Trophoblast cell (in vitro differentiated cells and primary cell): ENCODE measurements at regions not wholly inside any gene's neighbourhood (a gene's known extent, or its start where the extent isn't known, plus 50 kb on each side); places are given as distances from the start of the nearest gene placed in this dataset.

Experiments
- DNase-seq, 2 donors: peaks; one replicate each; pipeline ENCODE4 v3.0.0-alpha.2; 2016
- H2AFZ ChIP-seq: 2 replicates; pipeline ENCODE4 v1.6.1; 2013; ENCODE audit warnings: low read length, moderate library complexity, mild to moderate bottlenecking; ENCODE audit not compliant: insufficient read depth, poor library complexity
- H2AK5ac ChIP-seq: 2 replicates; pipeline ENCODE4 v1.6.1; 2013; ENCODE audit warnings: mild to moderate bottlenecking, low read length
- H2BK120ac ChIP-seq: 2 replicates; pipeline ENCODE4 v1.6.1; 2013; ENCODE audit warnings: low read length, mild to moderate bottlenecking, moderate library complexity; ENCODE audit not compliant: insufficient read depth, poor library complexity
- H2BK12ac ChIP-seq: 2 replicates; pipeline ENCODE4 v1.6.1; 2013; ENCODE audit warnings: mild to moderate bottlenecking, low read length, moderate library complexity
- H2BK5ac ChIP-seq: 2 replicates; pipeline ENCODE4 v1.6.1; 2013; ENCODE audit warnings: low read length, low read depth, moderate library complexity, mild to moderate bottlenecking; ENCODE audit not compliant: poor library complexity
- H3K14ac ChIP-seq: 2 replicates; pipeline ENCODE4 v1.6.1; 2013; ENCODE audit warnings: mild to moderate bottlenecking, low read length
- H3K18ac ChIP-seq: 2 replicates; pipeline ENCODE4 v1.6.1; 2013; ENCODE audit warnings: mild to moderate bottlenecking, low read length
- H3K23ac ChIP-seq: 2 replicates; pipeline ENCODE4 v1.6.1; 2013; ENCODE audit warnings: low read length
- H3K27ac ChIP-seq: 2 replicates; pipeline ENCODE4 v1.5.1; 2013; ENCODE audit warnings: low read depth, mild to moderate bottlenecking, inconsistent platforms, low read length, moderate library complexity
- H3K27me3 ChIP-seq: 2 replicates; pipeline ENCODE4 v1.6.1; 2013; ENCODE audit warnings: inconsistent platforms, mild to moderate bottlenecking, low read length, moderate library complexity; ENCODE audit not compliant: insufficient read depth
- H3K36me3 ChIP-seq, 2 experiments: 1 replicate in 1 of 2; 2 replicates in 1 of 2; pipeline ENCODE4 v1.6.1; 2013; ENCODE audit warnings: low read length in 2 of 2, mild to moderate bottlenecking in 2 of 2, moderate library complexity in 1 of 2; ENCODE audit not compliant: insufficient read depth in 2 of 2, control insufficient read depth in 1 of 2
- H3K4ac ChIP-seq: 2 replicates; pipeline ENCODE4 v1.6.1; 2013; ENCODE audit warnings: low read depth, mild to moderate bottlenecking, low read length, moderate library complexity
- H3K4me1 ChIP-seq, 2 experiments: 1 replicate in 1 of 2; 2 replicates in 1 of 2; pipeline ENCODE4 v1.6.1; 2013; ENCODE audit warnings: low read length in 2 of 2, mild to moderate bottlenecking in 2 of 2, moderate library complexity in 1 of 2; ENCODE audit not compliant: insufficient read depth in 2 of 2, control insufficient read depth in 1 of 2
- H3K4me2 ChIP-seq: 2 replicates; pipeline ENCODE4 v1.6.1; 2013; ENCODE audit warnings: inconsistent platforms, mild to moderate bottlenecking, low read length, moderate library complexity
- H3K4me3 ChIP-seq: 2 replicates; pipeline ENCODE4 v1.5.1; 2013; ENCODE audit warnings: mild to moderate bottlenecking, low read depth, low read length, inconsistent platforms
- H3K79me1 ChIP-seq: one replicate; pipeline ENCODE4 v1.6.1; 2013; ENCODE audit warnings: low read length
- H3K79me2 ChIP-seq: 2 replicates; pipeline ENCODE4 v1.6.1; 2013; ENCODE audit warnings: low read length, mild to moderate bottlenecking; ENCODE audit not compliant: control insufficient read depth, insufficient read depth, poor library complexity
- H3K9ac ChIP-seq: 2 replicates; pipeline ENCODE4 v1.6.1; 2013; ENCODE audit warnings: mild to moderate bottlenecking, low read length
- H3K9me3 ChIP-seq: 2 replicates; pipeline ENCODE4 v1.6.1; 2013; ENCODE audit warnings: low read depth, mild to moderate bottlenecking, control low read depth, inconsistent platforms, low read length; ENCODE audit not compliant: insufficient read depth
- H4K12ac ChIP-seq: 2 replicates; pipeline ENCODE4 v1.6.1; 2013; ENCODE audit warnings: low read depth, mild to moderate bottlenecking, low read length, moderate library complexity
- H4K8ac ChIP-seq: 2 replicates; pipeline ENCODE4 v1.6.1; 2013; ENCODE audit warnings: low read depth, mild to moderate bottlenecking, low read length, moderate library complexity
- H4K91ac ChIP-seq: one replicate; pipeline ENCODE4 v1.6.1; 2013; ENCODE audit warnings: low read depth, mild to moderate bottlenecking, low read length, moderate library complexity
- WGBS: extraction: QIAGEN DNeasy Blood & Tissue Kit; methylation state at CpG from one replicate; pipeline ENCODE4 v1.1.7; 2013; ENCODE audit warnings: missing lambda C conversion rate; ENCODE audit not compliant: insufficient read length, insufficient coverage; ENCODE audit errors: extremely low coverage; 5-methylcytosine and 5-hydroxymethylcytosine counted together

DNA sequence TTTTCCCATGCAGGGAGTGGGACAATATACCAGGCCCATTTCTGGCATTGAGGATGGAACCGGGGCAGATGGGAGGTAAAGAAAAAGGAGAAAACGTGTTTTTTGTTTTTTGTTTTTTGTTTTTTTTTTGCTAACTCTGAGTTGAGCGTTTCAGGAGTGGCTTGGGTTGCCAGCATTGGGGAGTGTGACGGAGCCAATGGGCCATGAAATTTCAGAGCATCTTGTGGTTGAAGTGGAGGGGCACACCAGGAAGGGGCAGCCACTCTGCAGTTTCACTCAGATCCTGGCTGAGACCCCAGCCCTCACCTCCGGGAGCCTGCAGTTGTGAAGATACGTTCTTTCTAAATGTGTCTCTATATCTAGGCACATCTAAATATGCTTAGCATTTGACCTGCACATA is 240.5 kb downstream of the TLE3 start:
- H2BK5ac ChIP-seq: no peak overlapping the region
- peaks cover 14% of the 10 kb centered on the region for H3K79me1 ChIP-seq
- no peak overlapping the region for H2BK12ac ChIP-seq
- H4K12ac ChIP-seq: no peak overlapping the region
- H3K18ac ChIP-seq: no peak overlapping the region
- no peak overlapping the region for H3K23ac ChIP-seq
- no peaks in the 10 kb centered on the region for H3K36me3 ChIP-seq
- no peak overlapping the region for H3K4ac ChIP-seq
- H2AK5ac ChIP-seq: no peak overlapping the region
- no peaks in the 10 kb centered on the region for H3K27me3 ChIP-seq
- H4K8ac ChIP-seq: no peak overlapping the region
- H4K91ac ChIP-seq: no peak overlapping the region
- H2AFZ ChIP-seq: no peak overlapping the region
- no peak overlapping the region for H3K14ac ChIP-seq
- no peak overlapping the region for H3K27ac ChIP-seq
- no peak overlapping the region for H3K4me3 ChIP-seq
- no peak overlapping the region for H2BK120ac ChIP-seq
- peaks cover 31 to 36% of the 10 kb centered on the region in 2 experiments for H3K4me1 ChIP-seq
- peaks cover 2% of the 10 kb centered on the region for H3K79me2 ChIP-seq
- WGBS: 100% methylated on average over 3 of the region's 6 CpGs
- no peak for DNase-seq
- no peak overlapping the region for H3K9ac ChIP-seq
- H3K4me2 ChIP-seq: no peak overlapping the region
- no peaks in the 10 kb centered on the region for H3K9me3 ChIP-seq

DNA sequence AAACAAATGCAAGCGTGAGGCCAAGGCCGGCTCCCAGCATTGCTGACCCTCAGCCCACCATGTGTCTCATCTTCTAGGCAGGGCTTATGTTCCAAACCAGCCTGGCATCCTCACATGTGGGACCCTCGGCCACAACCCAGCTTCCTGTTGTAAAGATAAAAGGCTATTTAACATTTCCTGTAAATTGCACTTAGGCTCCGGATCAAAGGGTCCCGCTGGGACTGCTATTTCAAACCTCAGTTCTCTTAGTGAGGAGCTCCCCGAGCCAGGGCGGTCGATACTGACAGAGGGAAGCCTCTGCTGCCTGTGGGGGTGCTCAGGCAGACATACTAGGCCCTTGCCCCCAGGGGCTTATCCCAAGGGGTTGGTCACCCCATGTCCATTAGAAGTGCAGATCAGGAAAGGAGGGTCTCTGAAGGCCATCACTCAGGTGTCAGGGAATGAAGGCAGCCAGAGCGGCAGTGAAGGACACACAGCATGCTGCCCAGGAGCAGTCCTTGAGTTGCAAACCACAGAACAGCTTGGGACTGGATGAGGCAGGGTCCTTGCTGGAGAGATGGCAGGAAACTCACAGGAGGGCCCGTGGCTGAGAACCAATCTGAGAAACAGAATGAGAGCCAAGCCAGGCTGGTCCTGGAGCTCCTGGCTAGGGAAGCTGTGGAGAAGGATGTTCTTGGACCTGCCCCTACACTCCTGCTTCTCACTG is 239.9 kb downstream of the TLE3 start:
- no peak overlapping the region for H3K9ac ChIP-seq
- H3K27ac ChIP-seq: no peak overlapping the region
- H2AFZ ChIP-seq: no peak overlapping the region
- no peak overlapping the region for H4K91ac ChIP-seq
- no CpG with 5 or more reads among the region's 10 CpGs for WGBS
- H4K8ac ChIP-seq: no peak overlapping the region
- DNase-seq: peak in 1 of 2 donors; percentile 42
- H4K12ac ChIP-seq: no peak overlapping the region
- no peak overlapping the region for H3K4me2 ChIP-seq
- no peak overlapping the region for H3K18ac ChIP-seq
- H3K27me3 ChIP-seq: no peaks in the 10 kb centered on the region
- no peak overlapping the region for H2BK12ac ChIP-seq
- no peak overlapping the region for H2BK120ac ChIP-seq
- no peaks in the 10 kb centered on the region for H3K36me3 ChIP-seq
- H3K9me3 ChIP-seq: no peaks in the 10 kb centered on the region
- H3K23ac ChIP-seq: no peak overlapping the region
- H2BK5ac ChIP-seq: no peak overlapping the region
- peaks cover 31 to 41% of the 10 kb centered on the region in 2 experiments for H3K4me1 ChIP-seq
- no peak overlapping the region for H3K4me3 ChIP-seq
- peak overlapping the region; percentile 32 for H3K14ac ChIP-seq
- H3K79me2 ChIP-seq: peaks cover 2% of the 10 kb centered on the region
- H3K79me1 ChIP-seq: peaks cover 14% of the 10 kb centered on the region
- no peak overlapping the region for H2AK5ac ChIP-seq
- H3K4ac ChIP-seq: no peak overlapping the region

DNA sequence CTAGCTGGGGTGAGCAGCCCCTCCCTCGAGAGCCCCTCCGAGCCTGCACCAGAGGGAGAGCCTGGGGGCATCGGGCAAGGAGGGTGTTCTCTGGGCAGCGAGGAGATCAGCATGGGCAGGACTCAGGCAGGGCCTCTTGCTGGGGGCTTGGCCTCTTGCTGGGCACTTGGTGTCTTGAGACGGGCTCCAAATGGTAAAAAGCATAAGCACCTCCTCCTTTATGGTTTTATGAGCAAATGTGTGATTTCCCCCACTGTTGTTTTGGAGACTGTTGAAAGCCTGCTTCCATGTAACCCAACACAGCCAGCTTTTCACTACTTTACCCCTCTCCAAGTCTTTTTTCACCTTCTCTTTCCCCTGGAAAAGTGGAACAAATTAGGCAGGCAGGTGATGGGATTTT is 239.3 kb downstream of the TLE3 start:
- Histone ChIP-seq H3K27ac (no peak overlapping the region), H3K4me2 (no peak overlapping the region), H3K27me3 (no peaks in the 10 kb centered on the region), H3K4me1 (peaks cover 26 to 36% of the 10 kb centered on the region in 2 experiments), H4K8ac (no peak overlapping the region), H3K18ac (no peak overlapping the region), H3K36me3 (no peaks in the 10 kb centered on the region), H3K23ac (no peak overlapping the region), H3K79me1 (peaks cover 14% of the 10 kb centered on the region), H2BK12ac (peak overlapping the region; percentile 23), H4K12ac (no peak overlapping the region), H3K79me2 (peaks cover 2% of the 10 kb centered on the region), H4K91ac (no peak overlapping the region), H3K4ac (no peak overlapping the region), H3K9ac (no peak overlapping the region), H3K14ac (peak overlapping the region; percentile 32), H2AFZ (no peak overlapping the region), H3K9me3 (no peaks in the 10 kb centered on the region), H2AK5ac (no peak overlapping the region), H2BK120ac (no peak overlapping the region), H2BK5ac (no peak overlapping the region), H3K4me3 (no peak overlapping the region)
- no CpG with 5 or more reads among the region's 5 CpGs for WGBS
- no peak for DNase-seq

DNA sequence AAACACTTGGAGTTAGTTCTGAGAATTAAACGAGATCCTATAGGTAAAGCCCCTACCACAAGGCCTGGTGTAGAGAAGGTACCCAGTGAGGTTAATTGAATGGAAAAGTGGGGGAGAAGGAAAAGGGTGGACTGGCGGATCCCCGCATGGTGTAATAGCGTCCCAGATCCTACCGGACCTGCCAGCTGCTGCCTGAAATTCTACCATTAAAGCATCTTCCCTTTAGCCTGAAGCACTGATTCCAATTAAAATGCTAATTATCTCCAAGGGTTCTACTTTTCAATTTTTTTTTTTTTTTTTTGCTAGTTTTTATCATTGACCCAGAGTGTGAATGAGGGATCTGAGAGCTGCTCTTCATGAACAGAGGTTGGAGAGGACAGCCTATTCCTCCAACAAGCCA is 237.9 kb downstream of the TLE3 start:
- Histone ChIP-seq H2BK5ac (no peak overlapping the region), H3K9me3 (no peaks in the 10 kb centered on the region), H4K12ac (no peak overlapping the region), H2AK5ac (no peak overlapping the region), H3K27ac (no peak overlapping the region), H3K14ac (no peak overlapping the region), H3K18ac (no peak overlapping the region), H3K79me1 (peaks cover 12% of the 10 kb centered on the region), H3K4me1 (peaks cover 24 to 33% of the 10 kb centered on the region in 2 experiments), H3K79me2 (peaks cover 2% of the 10 kb centered on the region), H4K91ac (no peak overlapping the region), H3K4me3 (no peak overlapping the region), H3K36me3 (no peaks in the 10 kb centered on the region), H2BK12ac (no peak overlapping the region), H3K4me2 (no peak overlapping the region), H3K4ac (no peak overlapping the region), H3K23ac (no peak overlapping the region), H3K27me3 (no peaks in the 10 kb centered on the region), H4K8ac (no peak overlapping the region), H3K9ac (no peak overlapping the region), H2BK120ac (no peak overlapping the region), H2AFZ (no peak overlapping the region)
- no peak for DNase-seq
- no CpG with 5 or more reads among the region's 5 CpGs for WGBS
